HUES6 (cell line): ENCODE measurements at regions not wholly inside any gene's neighbourhood (a gene's known extent, or its start where the extent isn't known, plus 50 kb on each side); places are given as distances from the start of the nearest gene placed in this dataset.

ENCODE experiments used
- H3K27ac ChIP-seq: 2 replicates; pipeline ENCODE4 v1.7.0; 2013; ENCODE audit warnings: low read depth, mild to moderate bottlenecking, low read length, inconsistent platforms
- H3K27me3 ChIP-seq: 2 replicates; pipeline ENCODE4 v1.6.1; 2013; ENCODE audit warnings: low read length; ENCODE audit not compliant: control insufficient read depth, insufficient read depth
- H3K36me3 ChIP-seq: 2 replicates; pipeline ENCODE4 v1.6.1; 2013; ENCODE audit warnings: low read length; ENCODE audit not compliant: control insufficient read depth, insufficient read depth
- H3K4me1 ChIP-seq: 2 replicates; pipeline ENCODE4 v1.6.1; 2013; ENCODE audit warnings: low read length; ENCODE audit not compliant: control insufficient read depth, insufficient read depth
- H3K4me3 ChIP-seq: 2 replicates; pipeline ENCODE4 v1.5.1; 2013; ENCODE audit warnings: low read depth, low read length
- H3K9ac ChIP-seq: one replicate; pipeline ENCODE4 v1.6.1; 2013; ENCODE audit warnings: mild to moderate bottlenecking, low read length
- H3K9me3 ChIP-seq: 2 replicates; pipeline ENCODE4 v1.6.1; 2013; ENCODE audit warnings: low read depth, low read length; ENCODE audit not compliant: control insufficient read depth, insufficient read depth

- H3K4me3 ChIP-seq, result no peak overlapping the region
- H3K4me1 ChIP-seq, result 0 out of 2 replicates have a peak, but pooled peaks cover 3% of the 10 kb centered on the region
- no peaks in the 10 kb centered on the region for H3K36me3 ChIP-seq
- no peaks in the 10 kb centered on the region for H3K27me3 ChIP-seq
- H3K27ac ChIP-seq, result no peak overlapping the region
- H3K9me3 ChIP-seq, result no peaks in the 10 kb centered on the region
- no peak overlapping the region for H3K9ac ChIP-seq
Measured at GRCh38 chr19:29096896-29097295, 116.1 kb downstream of the UQCRFS1 start.

GRCh38 chr19:29093553-29093908 is 119.4 kb downstream of the UQCRFS1 start:
- peaks cover 12% of the 10 kb centered on the region for H3K4me1 ChIP-seq
- H3K27me3 ChIP-seq, result no peaks in the 10 kb centered on the region
- H3K9me3 ChIP-seq, result no peaks in the 10 kb centered on the region
- no peaks in the 10 kb centered on the region for H3K36me3 ChIP-seq
- H3K4me3 ChIP-seq, result no peak overlapping the region
- no peak overlapping the region for H3K27ac ChIP-seq
- no peak overlapping the region for H3K9ac ChIP-seq

- Histone ChIP-seq H3K4me1 (peaks cover 12% of the 10 kb centered on the region), H3K9me3 (no peaks in the 10 kb centered on the region), H3K27ac (no peak overlapping the region), H3K9ac (no peak overlapping the region), H3K27me3 (no peaks in the 10 kb centered on the region), H3K4me3 (no peak overlapping the region), H3K36me3 (no peaks in the 10 kb centered on the region)
Measured at GRCh38 chr19:29092712-29093552, 120.0 kb downstream of the UQCRFS1 start.

- H3K4me1 ChIP-seq, result peaks cover 8% of the 10 kb centered on the region
- no peak overlapping the region for H3K27ac ChIP-seq
- no peak overlapping the region for H3K9ac ChIP-seq
- no peak overlapping the region for H3K4me3 ChIP-seq
- no peaks in the 10 kb centered on the region; the same call in 1 of the 2 replicates for H3K27me3 ChIP-seq
- no peaks in the 10 kb centered on the region for H3K36me3 ChIP-seq
- H3K9me3 ChIP-seq, result no peaks in the 10 kb centered on the region
Measured at GRCh38 chr19:29090783-29091526, 122.0 kb downstream of the UQCRFS1 start.

- H3K9me3 ChIP-seq, result no peaks in the 10 kb centered on the region
- peaks cover 8% of the 10 kb centered on the region for H3K4me1 ChIP-seq
- H3K4me3 ChIP-seq, result no peak overlapping the region
- H3K27me3 ChIP-seq, result no peaks in the 10 kb centered on the region; the same call in 1 of the 2 replicates
- no peak overlapping the region for H3K27ac ChIP-seq
- no peaks in the 10 kb centered on the region for H3K36me3 ChIP-seq
- H3K9ac ChIP-seq, result no peak overlapping the region
Measured at GRCh38 chr19:29089315-29089870, 123.6 kb downstream of the UQCRFS1 start.

- Histone ChIP-seq H3K4me1 (peaks cover 8% of the 10 kb centered on the region), H3K9me3 (no peaks in the 10 kb centered on the region), H3K27me3 (no peaks in the 10 kb centered on the region; the same call in 1 of the 2 replicates), H3K36me3 (no peaks in the 10 kb centered on the region), H3K27ac (no peak overlapping the region), H3K9ac (no peak overlapping the region), H3K4me3 (no peak overlapping the region)
Measured at GRCh38 chr19:29088761-29089160, 124.2 kb downstream of the UQCRFS1 start.

- no peaks in the 10 kb centered on the region for H3K9me3 ChIP-seq
- H3K9ac ChIP-seq, result no peak overlapping the region
- H3K36me3 ChIP-seq, result no peaks in the 10 kb centered on the region
- H3K4me1 ChIP-seq, result peaks cover 14% of the 10 kb centered on the region
- no peak overlapping the region for H3K27ac ChIP-seq
- no peak overlapping the region for H3K4me3 ChIP-seq
- no peaks in the 10 kb centered on the region; the same call in 1 of the 2 replicates for H3K27me3 ChIP-seq
Measured at GRCh38 chr19:29086646-29087045, 126.3 kb downstream of the UQCRFS1 start.

DNA sequence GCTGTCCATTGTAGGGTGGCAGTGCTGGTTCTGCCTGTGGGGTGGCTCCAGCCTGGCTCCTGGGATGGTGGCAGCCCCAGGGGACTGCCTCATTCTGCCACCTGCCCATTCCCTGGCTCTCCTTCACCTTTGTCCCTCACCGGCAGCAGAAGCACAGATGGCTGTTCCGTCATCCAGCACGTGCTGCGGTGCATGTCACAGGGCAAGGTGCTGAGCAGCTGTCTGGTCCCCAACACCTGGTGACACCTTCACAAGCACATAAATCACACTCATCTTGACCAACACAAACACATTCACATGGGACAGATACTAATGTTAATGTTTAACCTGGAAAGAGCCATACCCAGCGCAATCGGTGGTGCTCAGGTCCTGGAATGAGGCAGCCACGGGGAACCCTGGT is 126.8 kb downstream of the UQCRFS1 start:
- H3K9ac ChIP-seq, result no peak overlapping the region
- H3K9me3 ChIP-seq, result no peaks in the 10 kb centered on the region
- H3K27ac ChIP-seq, result no peak overlapping the region
- no peaks in the 10 kb centered on the region for H3K36me3 ChIP-seq
- H3K27me3 ChIP-seq, result no peaks in the 10 kb centered on the region; the same call in 1 of the 2 replicates
- H3K4me1 ChIP-seq, result peaks cover 11% of the 10 kb centered on the region
- H3K4me3 ChIP-seq, result no peak overlapping the region

DNA sequence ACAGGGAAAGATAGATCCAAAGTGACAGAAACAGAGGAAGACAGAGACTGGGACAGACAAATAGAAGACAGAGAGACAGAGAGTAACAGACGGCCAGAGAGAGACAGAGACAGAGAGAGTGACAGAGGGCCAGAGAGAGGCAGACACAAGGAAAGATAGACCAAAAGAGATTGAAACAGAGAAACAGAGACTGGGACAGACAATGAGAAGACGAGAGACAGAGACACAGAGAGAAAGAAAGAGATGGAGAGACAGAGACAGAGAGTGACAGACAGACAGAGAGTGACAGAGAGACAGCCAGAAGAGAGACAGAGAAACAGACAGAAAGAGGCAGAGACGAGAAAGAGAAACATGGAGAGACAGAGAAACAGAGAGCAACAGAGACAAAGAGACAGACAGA is 127.3 kb downstream of the UQCRFS1 start:
- Histone ChIP-seq H3K27ac (no peak overlapping the region), H3K9ac (no peak overlapping the region), H3K4me1 (peaks cover 6% of the 10 kb centered on the region; the same call in 1 of the 2 replicates), H3K36me3 (no peaks in the 10 kb centered on the region), H3K27me3 (no peaks in the 10 kb centered on the region; the same call in 1 of the 2 replicates), H3K9me3 (no peaks in the 10 kb centered on the region), H3K4me3 (no peak overlapping the region)

- no peak overlapping the region for H3K27ac ChIP-seq
- H3K9ac ChIP-seq, result no peak overlapping the region
- H3K27me3 ChIP-seq, result no peaks in the 10 kb centered on the region; the same call in 1 of the 2 replicates
- no peaks in the 10 kb centered on the region for H3K9me3 ChIP-seq
- H3K4me3 ChIP-seq, result no peak overlapping the region
- H3K36me3 ChIP-seq, result no peaks in the 10 kb centered on the region
- peaks cover 6% of the 10 kb centered on the region; the same call in 1 of the 2 replicates for H3K4me1 ChIP-seq
Measured at GRCh38 chr19:29085206-29085605, 127.7 kb downstream of the UQCRFS1 start.

DNA sequence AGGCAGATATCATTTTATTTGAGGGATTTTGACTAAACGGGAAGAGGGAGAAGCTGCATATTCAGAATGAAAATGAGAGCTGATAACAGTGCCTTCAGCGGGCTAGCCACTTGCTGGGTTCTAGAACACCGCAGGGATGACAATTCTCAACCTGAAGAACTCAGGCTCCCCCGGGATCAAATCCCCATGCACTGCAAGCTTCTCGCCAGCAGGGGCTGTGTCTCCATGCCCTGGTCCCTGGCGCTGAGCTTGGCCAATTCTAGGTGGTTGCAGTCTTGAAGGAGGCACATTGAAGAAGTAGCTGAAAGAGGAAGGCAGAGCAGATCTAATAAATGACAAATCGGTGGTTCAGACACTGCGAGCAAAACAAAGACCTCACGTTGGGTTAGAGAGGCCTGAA is 128.7 kb downstream of the UQCRFS1 start:
- H3K9ac ChIP-seq, result no peak overlapping the region
- peaks cover 6% of the 10 kb centered on the region; the same call in 1 of the 2 replicates for H3K4me1 ChIP-seq
- no peak overlapping the region for H3K27ac ChIP-seq
- no peaks in the 10 kb centered on the region for H3K9me3 ChIP-seq
- H3K27me3 ChIP-seq, result no peaks in the 10 kb centered on the region; the same call in 1 of the 2 replicates
- H3K36me3 ChIP-seq, result no peaks in the 10 kb centered on the region
- no peak overlapping the region for H3K4me3 ChIP-seq
